HAP-1 (cell line): ENCODE measurements at regions not wholly inside any gene's neighbourhood (a gene's known extent, or its start where the extent isn't known, plus 50 kb on each side); places are given as distances from the start of the nearest gene placed in this dataset.
"Not testable (repeated sequence)": the region's sequence is repeated elsewhere in the genome, so short reads cannot be mapped to it uniquely, and the experiment has no call there.

Experiments used
- DNase-seq, 2 experiments: peaks; one replicate each; pipeline ENCODE4 v3.0.0-alpha.2; 2016 to 2020; ENCODE audit warnings: low spot score in 2 of 2
- H3K27me3 ChIP-seq: fragments of 250-450 bp; sonication (Bioruptor Pico); 2 replicates; pipeline ENCODE4 v1.5.1; 2020; ENCODE audit warnings: low read depth, mild to moderate bottlenecking, moderate library complexity
- H3K36me3 ChIP-seq: fragments of 250-450 bp; sonication (Bioruptor Pico); replicated peaks from 2 replicates; pipeline ENCODE4 v1.5.1; 2020; ENCODE audit warnings: mild to moderate bottlenecking
- H3K4me1 ChIP-seq: fragments of 250-450 bp; sonication (Bioruptor Pico); 2 replicates; pipeline ENCODE4 v1.5.1; 2020; ENCODE audit warnings: mild to moderate bottlenecking
- H3K4me3 ChIP-seq: fragments of 250-450 bp; sonication (Bioruptor Pico); 2 replicates; pipeline ENCODE4 v1.5.1; 2020; ENCODE audit warnings: mild to moderate bottlenecking, moderate library complexity
- H3K9me3 ChIP-seq: fragments of 250-450 bp; sonication (Bioruptor Pico); 2 replicates; pipeline ENCODE4 v1.5.1; 2020; ENCODE audit warnings: mild to moderate bottlenecking, moderate library complexity
- in situ Hi-C: fragments of 300-500 bp; cut with MboI; formaldehyde crosslinking; loops from 3 replicates; pipeline ENCODE4 v1.14.3; 2020; ENCODE audit warnings: low sequenced_read_pairs, inconsistent platforms, mixed read lengths

GRCh38 chr13:78540058-78540457 lies 63.3 kb downstream of the POU4F1 start:
- no peaks in the 10 kb centered on the region for H3K9me3 ChIP-seq
- no peaks in the 10 kb centered on the region for H3K36me3 ChIP-seq
- DNase-seq, result no peak
- H3K4me1 ChIP-seq, result no peaks in the 10 kb centered on the region
- H3K4me3 ChIP-seq, result no peak overlapping the region
- H3K27me3 ChIP-seq, result no peaks in the 10 kb centered on the region
- in situ Hi-C loops, result no loop called here

GRCh38 chr13:78526044-78526443 lies 77.3 kb downstream of the POU4F1 start:
- H3K36me3 ChIP-seq, in situ Hi-C loops, H3K4me1 ChIP-seq, H3K9me3 ChIP-seq, H3K4me3 ChIP-seq, H3K27me3 ChIP-seq, DNase-seq: not testable (repeated sequence)

DNA sequence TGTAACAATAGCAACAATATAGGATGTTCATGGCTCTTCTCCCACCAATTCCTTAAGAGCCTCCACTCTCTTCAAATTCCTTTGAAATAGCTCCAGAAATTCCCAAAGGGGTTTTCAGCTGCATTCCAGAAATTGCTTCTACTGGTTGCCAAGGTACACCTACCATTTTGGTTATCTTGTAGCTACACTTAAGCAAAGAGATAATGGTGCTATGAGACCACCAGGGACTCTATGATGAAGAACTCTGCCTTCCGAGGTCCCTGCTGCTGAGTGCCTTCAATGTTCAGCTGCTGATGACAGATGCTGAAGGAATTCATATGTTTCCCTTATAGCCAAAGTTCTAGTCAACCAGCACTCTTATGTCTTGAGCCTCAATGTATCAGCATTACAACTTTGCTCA lies 78.4 kb downstream of the POU4F1 start:
- Histone ChIP-seq H3K4me1 (no peaks in the 10 kb centered on the region), H3K36me3 (no peaks in the 10 kb centered on the region), H3K9me3 (no peaks in the 10 kb centered on the region), H3K4me3 (no peak overlapping the region), H3K27me3 (no peaks in the 10 kb centered on the region)
- in situ Hi-C loops, result no loop called here
- no peak for DNase-seq

- H3K27me3 ChIP-seq, result no peaks in the 10 kb centered on the region
- no peaks in the 10 kb centered on the region for H3K36me3 ChIP-seq
- H3K9me3 ChIP-seq, result no peaks in the 10 kb centered on the region
- DNase-seq, result no peak
- in situ Hi-C loops, result no loop called here
- no peaks in the 10 kb centered on the region for H3K4me1 ChIP-seq
- H3K4me3 ChIP-seq, result no peak overlapping the region
Observed at GRCh38 chr13:78521091-78521490, 82.3 kb downstream of the POU4F1 start.

DNA sequence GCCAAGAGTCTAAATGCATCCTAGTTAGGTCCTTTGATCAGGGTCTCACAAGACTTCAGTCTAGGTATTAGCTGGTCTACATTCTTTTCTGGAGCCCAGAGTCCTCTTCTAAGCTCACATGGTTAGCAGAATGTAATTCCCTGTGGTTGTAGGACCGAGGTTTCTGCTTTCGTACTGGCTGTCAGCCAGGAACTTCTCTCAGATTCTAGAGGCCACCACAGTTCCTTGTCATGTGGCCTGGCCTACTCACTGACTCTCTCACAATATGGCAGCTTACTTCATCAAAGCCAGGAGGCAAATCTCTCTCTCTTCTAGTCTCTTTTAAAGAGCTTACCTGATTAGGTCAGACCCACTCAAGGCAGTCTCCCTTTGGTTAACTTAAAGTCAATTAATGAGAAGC lies 82.9 kb downstream of the POU4F1 start:
- in situ Hi-C loops, result no loop called here
- H3K36me3 ChIP-seq, result no peaks in the 10 kb centered on the region
- no peaks in the 10 kb centered on the region for H3K9me3 ChIP-seq
- no peaks in the 10 kb centered on the region for H3K27me3 ChIP-seq
- no peak overlapping the region for H3K4me3 ChIP-seq
- no peaks in the 10 kb centered on the region for H3K4me1 ChIP-seq
- no peak for DNase-seq

DNA sequence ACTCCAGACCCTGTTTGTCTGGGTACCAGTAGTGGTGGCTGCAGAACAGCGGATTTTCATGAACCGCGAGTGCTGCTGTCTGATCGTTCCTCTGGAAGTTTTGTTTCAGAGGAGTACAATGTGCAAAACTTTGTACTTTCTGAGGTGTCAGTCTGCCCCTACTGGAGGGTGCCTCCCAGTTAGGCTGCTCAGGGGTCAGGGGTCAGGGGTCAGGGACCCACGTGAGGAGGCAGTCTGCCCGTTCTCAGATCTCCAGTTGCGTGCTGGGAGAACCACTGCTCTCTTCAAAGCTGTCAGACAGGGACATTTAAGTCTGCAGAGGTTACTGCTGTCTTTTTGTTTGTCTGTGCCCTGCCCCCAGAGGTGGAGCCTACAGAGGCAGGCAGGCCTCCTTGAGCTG lies 84.9 kb downstream of the POU4F1 start:
- H3K36me3 ChIP-seq, H3K27me3 ChIP-seq, H3K4me3 ChIP-seq, H3K9me3 ChIP-seq, DNase-seq, in situ Hi-C loops, H3K4me1 ChIP-seq: not testable (repeated sequence)

DNA sequence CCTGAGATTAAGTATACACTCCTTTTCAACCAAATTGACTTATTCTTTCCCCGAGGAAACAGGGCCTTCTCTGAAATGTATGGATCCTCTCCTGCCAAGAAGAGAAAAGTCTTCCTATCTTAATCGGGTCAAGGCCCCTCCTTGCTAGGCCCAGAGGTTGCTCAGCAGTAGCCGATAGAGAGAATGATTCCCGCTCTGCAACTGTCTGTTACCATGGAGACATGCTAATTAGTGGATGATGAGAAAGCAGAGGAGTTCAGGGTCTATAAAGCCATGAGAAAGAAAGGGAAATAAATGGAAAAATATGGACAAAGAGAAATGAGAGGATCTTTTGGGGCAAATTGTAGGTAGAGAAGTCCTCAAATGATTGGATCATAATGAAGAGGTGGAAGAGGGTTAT lies 103.5 kb downstream of the POU4F1 start:
- in situ Hi-C loops, result no loop called here
- H3K36me3 ChIP-seq, result no peaks in the 10 kb centered on the region
- no peaks in the 10 kb centered on the region for H3K27me3 ChIP-seq
- H3K4me1 ChIP-seq, result no peaks in the 10 kb centered on the region
- no peaks in the 10 kb centered on the region for H3K9me3 ChIP-seq
- no peak overlapping the region for H3K4me3 ChIP-seq
- no peak for DNase-seq

- no peak for DNase-seq
Observed at GRCh38 chr13:78497702-78498355, 105.5 kb downstream of the POU4F1 start.

DNA sequence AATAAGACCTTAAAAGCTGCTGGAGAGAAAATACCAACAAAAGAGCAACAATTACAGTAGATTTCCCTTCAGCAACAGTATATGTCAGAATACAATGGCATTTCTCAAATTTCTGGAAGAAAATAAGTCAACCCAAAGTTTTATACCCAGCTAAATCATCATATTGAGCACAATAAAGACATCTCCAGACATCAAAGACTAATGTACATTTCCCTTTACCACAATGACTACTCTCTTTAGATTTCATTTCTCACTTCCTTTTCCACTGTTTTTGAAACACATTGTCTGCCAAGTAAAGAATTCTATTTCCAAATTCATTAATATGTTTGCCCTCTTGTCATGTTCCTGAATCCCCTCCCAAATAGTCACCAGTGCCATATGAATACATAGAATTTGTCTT lies 111.4 kb downstream of the POU4F1 start:
- DNase-seq, result no peak
- in situ Hi-C loops, result no loop called here
- H3K9me3 ChIP-seq, result no peaks in the 10 kb centered on the region
- H3K36me3 ChIP-seq, result no peaks in the 10 kb centered on the region
- H3K4me3 ChIP-seq, result no peak overlapping the region
- H3K4me1 ChIP-seq, result no peaks in the 10 kb centered on the region
- H3K27me3 ChIP-seq, result no peaks in the 10 kb centered on the region

More at GRCh38 chr13:78497702-78498355, 105.5 kb downstream of the POU4F1 start:
- Histone ChIP-seq H3K9me3 (no peaks in the 10 kb centered on the region), H3K27me3 (no peaks in the 10 kb centered on the region), H3K4me3 (no peak overlapping the region), H3K4me1 (no peaks in the 10 kb centered on the region), H3K36me3 (no peaks in the 10 kb centered on the region)
- in situ Hi-C loops, result no loop called here

DNA sequence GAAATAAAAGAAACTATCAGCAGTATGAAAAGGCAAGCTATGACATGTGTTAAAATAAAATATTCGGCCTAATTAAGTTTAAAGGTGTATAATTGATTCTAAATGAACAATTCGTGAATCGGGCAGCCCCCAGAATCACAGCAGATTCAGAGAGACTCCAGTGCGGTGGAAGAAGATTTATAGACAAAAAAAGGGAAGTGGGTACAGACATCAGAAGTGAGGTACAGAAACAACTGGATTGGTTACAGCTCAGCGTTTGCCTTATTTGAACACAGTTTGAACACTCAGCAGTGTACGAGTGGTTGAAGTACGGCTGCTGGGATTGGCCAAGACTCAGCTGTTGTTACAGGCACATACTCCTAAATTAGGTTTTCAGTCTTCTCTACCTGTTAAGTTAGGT lies 113.1 kb downstream of the POU4F1 start:
- H3K4me3 ChIP-seq, in situ Hi-C loops: not testable (repeated sequence)

DNA sequence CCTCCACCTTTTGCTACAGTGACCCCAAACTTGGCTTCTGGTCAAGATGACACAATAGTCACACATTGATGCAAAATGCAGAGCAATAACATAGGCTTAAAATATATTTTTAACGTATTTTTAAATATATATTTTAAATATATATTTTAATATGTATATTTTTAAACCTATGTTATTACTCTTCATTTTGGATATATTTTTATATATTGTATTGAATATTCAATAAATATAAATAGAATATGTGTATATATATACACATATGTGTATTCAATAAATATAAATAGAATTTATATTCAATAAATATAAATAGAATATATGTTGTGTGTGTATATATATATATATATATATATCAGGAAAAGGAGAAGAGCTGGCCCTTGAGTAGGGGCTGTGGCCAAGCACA lies 115.6 kb downstream of the POU4F1 start:
- in situ Hi-C loops, result no loop called here
- no peaks in the 10 kb centered on the region for H3K4me1 ChIP-seq
- no peaks in the 10 kb centered on the region for H3K36me3 ChIP-seq
- no peak for DNase-seq
- no peaks in the 10 kb centered on the region for H3K9me3 ChIP-seq
- H3K27me3 ChIP-seq, result no peaks in the 10 kb centered on the region
- H3K4me3 ChIP-seq, result no peak overlapping the region

More for the DNA sequence above, 113.1 kb downstream of the POU4F1 start:
- not testable (repeated sequence) for H3K36me3 ChIP-seq, H3K9me3 ChIP-seq, H3K27me3 ChIP-seq, DNase-seq, H3K4me1 ChIP-seq

DNA sequence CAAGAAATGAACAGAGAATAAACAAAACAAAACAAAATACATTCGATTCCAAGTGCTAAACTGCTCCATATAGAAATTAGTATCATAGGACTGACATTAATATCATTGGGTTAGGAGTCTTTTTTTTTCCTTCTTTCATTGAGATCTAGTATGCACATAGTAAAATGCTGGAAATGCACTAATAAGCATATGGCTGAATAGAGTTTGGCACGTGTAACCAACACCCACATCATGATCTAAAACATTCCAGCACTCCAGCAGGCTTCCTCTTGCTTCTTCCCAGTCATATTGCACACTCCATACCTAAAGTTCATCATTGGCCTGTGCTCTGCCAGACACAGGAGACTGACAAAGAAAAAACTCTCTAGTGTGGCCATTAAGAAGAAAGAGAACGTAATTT lies 117.5 kb downstream of the POU4F1 start:
- no peaks in the 10 kb centered on the region for H3K4me1 ChIP-seq
- H3K27me3 ChIP-seq, result 0 out of 2 replicates have a peak, but pooled peaks cover 3% of the 10 kb centered on the region
- no peak overlapping the region for H3K4me3 ChIP-seq
- no peak for DNase-seq
- no peaks in the 10 kb centered on the region for H3K36me3 ChIP-seq
- in situ Hi-C loops, result no loop called here
- H3K9me3 ChIP-seq, result no peaks in the 10 kb centered on the region

DNA sequence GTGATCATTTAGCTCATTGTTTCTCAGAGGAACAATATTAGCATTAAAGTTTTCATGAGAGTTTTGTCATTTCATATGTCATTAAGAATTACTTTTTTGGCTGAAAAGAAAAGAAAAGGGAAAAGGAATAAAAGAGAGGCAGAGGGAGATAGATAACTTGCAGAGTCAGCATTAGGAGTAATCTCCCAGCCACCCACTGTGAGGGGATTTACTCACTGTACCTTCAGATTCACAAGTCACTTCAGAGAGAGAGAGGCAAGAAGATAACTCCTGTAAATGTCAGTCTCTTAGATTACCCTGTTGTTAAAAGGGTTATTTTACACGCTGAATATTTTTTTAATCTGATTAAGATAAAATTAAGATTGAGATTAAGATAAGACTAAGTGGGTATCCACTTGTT lies 125.2 kb downstream of the POU4F1 start:
- in situ Hi-C loops, result no loop called here
- H3K4me1 ChIP-seq, result no peaks in the 10 kb centered on the region
- DNase-seq, result no peak
- no peak overlapping the region for H3K4me3 ChIP-seq
- no peaks in the 10 kb centered on the region for H3K9me3 ChIP-seq
- no peaks in the 10 kb centered on the region for H3K36me3 ChIP-seq
- H3K27me3 ChIP-seq, result 0 out of 2 replicates have a peak, but pooled peaks cover 3% of the 10 kb centered on the region

GRCh38 chr13:78476910-78477309 lies 126.4 kb downstream of the POU4F1 start:
- no peak overlapping the region for H3K4me3 ChIP-seq
- no peaks in the 10 kb centered on the region for H3K9me3 ChIP-seq
- H3K4me1 ChIP-seq, result no peaks in the 10 kb centered on the region
- no peaks in the 10 kb centered on the region for H3K36me3 ChIP-seq
- H3K27me3 ChIP-seq, result no peaks in the 10 kb centered on the region
- DNase-seq, result no peak
- in situ Hi-C loops, result no loop called here

- Histone ChIP-seq H3K4me1 (no peaks in the 10 kb centered on the region), H3K9me3 (no peaks in the 10 kb centered on the region), H3K27me3 (peaks cover 2% of the 10 kb centered on the region; the same call in 1 of the 2 replicates), H3K36me3 (no peaks in the 10 kb centered on the region), H3K4me3 (no peak overlapping the region)
- in situ Hi-C loops, result no loop called here
- DNase-seq, result no peak
Observed at GRCh38 chr13:78468621-78469020, 134.7 kb downstream of the POU4F1 start.
